ENCODE measurements at regions not wholly inside any gene's neighbourhood (a gene's known extent, or its start where the extent isn't known, plus 50 kb on each side); places are given as distances from the start of the nearest gene placed in this dataset.
"Not testable (repeated sequence)": the region's sequence is repeated elsewhere in the genome, so short reads cannot be mapped to it uniquely, and the experiment has no call there.

DNA sequence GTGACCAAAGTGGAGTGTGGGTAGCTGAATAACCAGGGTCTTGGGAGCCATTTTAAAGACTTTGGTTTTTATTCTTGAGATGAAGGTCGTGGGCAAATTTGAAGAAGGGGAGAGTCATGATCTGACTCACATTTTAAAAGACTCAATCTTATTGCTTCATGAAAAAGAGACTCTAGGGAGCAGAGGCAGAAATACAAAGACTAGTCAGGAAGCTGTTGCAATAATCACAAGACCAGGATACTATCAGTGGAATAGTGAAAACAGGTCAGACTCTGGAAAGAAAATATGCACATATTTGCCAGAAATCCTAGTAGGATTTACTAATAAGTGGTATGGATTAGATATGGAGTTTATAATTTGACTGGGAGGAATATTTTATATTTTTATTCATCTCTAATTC is 448.4 kb downstream of the RAPGEF2 start:
- no peak for DNase-seq

DNA sequence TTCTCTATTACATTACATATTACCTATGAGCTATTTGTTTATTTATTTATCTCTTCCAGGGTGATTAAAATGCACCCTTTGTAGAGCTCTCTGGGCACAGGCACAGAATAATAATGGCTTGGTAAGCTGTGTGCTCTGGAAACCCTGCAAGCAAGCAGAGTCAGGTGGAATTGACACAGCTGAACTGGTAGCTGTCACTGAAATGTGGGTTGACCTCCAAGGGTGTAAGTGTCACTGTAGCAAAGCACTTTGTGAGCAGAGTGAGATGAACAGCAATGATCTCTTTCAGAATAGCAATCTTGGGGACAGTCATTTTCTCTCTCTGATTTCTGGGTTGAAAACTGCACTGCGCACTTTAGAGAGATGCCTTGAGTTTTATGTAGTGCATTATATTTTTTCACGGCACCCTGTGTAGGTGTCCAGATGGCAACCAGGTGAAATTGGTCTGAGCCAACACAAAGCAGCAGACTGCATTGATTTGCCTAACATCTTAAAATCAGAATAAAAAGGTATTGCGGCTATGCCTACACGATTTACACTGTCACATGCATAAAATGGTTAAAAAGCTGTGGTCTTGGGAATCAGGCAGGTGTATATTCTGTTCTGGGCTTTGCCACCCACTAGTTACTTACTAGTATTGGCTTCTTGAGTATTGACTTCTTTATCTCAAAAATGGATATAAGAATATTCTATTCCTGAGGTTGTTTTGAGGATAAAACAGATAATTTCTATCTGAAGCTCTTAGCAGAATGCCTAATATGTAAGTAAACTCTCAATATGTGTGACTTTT is 450.3 kb downstream of the RAPGEF2 start:
- no peak for DNase-seq

DNA sequence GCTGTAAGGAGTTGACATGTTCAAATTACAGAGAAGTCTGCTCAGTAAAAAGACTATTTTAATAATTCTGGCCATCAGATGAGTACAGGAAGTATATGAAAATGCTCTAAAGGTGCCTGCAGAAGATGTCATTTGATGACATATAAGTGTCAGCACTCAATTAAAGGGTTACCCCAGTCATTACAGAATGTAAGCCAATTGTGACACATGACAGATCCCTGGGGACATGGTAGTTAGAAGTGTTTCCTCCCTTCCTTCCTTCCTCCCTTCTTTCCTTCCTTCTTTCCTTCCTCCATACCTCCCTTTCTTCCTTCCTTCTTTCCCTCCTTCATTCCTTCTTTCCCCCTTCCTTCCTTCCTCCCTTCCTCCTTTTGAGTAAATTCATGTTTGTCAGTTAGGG is 453.0 kb downstream of the RAPGEF2 start:
- DNase-seq, result no peak

DNA sequence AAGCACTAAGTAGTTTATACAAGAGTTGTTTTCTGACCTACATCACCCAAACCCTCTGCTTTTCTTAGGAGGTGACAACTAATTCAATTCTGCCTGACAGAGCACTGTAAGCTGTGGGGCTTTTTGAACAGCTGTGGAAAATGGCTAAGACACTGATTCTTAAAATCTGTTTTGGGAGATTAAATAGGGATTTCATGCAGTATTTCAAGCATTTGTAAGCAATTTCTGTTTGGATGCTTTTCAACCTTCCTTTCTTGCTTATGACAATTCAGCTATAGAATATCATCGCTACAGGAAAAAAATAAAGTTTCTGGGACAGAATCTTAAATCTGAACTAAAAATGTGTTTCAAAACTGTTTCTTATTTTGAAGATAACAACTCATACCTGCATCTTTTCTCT is 459.5 kb downstream of the RAPGEF2 start:
- no peak for DNase-seq

DNA sequence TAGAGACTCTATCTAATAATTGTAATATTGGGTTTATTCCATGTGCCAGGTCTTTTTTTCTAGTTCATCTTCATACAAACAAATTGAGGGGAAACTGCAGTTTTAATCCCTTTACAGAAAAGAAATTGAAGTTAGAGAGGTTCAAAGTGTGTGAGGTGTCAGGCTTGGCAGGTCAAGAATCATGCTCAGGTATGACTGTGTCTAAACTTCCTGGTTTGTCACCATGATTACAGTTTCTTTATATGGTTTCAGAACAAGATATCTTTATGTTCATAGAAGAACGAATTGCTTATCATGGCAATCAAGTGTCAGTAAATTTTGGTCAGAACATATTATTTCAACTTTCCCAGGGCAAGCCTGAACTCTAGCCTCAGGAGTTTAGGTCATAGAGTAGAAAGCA is 460.4 kb downstream of the RAPGEF2 start:
- DNase-seq, result no peak

DNA sequence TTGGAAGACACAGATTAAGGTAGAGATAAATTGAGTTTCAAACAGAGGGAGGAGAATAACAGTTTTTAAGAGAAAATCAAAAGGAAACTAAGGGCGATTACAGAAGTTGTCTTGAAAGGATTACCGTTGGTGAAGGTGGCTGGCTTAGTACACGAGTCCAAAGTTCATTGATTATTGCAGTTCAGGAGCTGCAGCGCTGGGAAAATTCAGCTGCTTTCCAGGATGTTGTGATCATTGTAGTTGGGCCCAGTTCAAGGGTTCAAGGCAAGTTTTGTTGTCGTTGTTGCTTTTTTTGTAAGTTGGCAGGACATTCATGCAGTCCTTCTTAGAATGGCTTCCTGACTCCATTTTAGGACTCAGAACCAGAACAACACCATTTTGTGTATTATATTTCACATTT is 461.7 kb downstream of the RAPGEF2 start:
- no peak for DNase-seq

DNA sequence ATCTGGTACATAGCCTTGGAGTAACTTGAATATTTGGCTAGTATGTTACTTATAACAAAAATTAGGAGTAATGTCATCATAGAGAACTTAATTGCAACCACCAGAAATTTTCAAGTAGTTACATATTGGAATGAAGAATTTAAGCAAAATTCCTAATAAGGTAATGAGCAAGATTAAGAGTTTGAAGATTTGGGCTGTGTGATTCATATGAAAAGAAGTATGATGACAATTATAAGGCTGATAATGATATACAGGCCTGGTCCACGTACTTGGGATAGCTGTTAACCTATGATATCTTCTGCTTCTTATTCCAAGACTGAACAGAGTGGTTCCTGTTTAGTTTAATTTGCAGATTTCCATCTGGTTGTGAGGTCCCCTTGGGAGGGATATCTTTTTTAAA is 463.9 kb downstream of the RAPGEF2 start:
- DNase-seq, result no peak

DNA sequence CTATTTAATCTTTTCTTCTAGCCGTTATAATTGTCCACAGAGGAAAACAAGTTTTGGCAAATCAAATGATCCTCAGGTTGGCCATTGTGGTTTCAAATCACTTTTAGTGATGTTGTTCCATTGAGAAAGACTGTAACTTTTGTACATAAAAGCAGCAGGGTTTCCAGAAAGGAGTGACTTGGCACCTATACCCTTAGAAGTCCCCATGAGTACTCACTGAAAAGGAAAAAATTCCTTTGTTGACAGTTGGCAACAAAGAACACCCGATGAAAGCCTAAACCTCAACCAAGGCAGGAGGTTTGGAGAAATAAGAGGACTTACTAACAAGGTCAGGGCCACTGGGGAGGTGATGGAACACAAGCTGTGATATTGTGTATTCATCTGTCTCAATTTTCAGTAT is 474.4 kb downstream of the RAPGEF2 start:
- DNase-seq, result no peak

DNA sequence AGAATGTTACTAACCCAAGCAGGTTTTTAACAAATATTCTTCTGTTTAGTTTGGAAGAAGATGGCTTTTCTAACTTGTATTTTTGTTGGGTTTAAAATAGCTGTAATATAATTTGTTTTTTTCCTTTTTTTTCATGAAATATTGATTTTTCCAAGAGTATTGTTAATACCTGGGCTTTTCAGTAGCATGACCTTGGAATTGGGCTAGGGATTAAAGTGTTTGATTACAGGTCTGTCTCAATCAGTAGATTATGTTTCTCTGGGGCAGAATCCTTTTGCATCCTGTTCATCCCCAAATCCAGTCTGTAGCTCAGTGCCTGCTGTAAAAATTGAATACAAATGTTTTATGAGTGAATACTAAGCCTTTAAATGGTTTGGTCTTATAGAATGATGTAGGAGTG is 479.8 kb downstream of the RAPGEF2 start:
- DNase-seq, result no peak

DNA sequence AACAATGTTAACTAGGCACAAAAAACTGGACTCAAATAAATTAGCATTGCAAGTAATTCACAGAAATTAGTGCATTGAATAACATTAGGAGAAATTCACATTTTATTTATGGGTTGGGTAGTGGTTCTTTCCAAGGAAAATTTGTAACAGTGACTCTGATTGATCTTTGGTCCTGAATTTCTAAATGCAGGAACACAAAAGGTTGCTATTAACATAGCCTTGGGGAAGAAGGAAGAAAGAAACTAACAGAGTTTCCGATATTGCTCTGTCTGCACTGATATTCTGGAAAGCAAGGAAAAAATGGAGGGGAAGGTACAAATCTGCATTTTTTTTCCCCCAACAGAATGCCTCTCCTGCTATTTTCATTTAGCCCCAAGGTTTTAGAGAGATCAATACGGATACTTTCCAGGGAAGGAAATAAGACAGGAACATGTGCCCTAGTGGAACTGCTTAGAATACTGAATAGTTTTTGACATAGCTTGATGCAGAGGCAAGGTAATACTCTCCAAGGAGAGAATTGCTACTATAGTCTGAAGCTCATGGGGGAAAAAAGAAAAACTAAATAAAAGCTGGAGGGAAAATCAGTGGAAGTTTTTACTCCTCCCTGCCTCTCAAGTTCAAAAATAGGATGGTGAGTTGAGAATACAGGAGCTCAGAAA is 490.1 kb downstream of the RAPGEF2 start:
- no peak for DNase-seq

DNA sequence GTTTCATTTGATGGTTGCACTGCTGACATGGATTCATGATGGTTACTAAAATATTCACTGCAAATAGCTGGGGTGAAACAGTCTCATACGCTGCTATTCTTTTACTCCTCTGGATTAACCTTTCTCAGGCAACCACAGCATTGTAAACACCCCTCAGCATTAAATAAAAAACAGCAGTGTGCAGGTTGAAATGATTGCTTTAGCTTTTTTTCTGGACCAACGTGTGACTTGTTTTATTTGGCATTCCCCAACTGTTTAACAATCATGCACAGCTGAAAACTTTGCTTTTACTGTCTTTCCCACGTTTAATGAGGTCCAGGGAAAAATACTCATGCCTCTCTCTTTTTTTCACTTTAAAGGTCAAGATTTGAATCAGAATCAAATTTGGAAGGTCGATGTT is 490.8 kb downstream of the RAPGEF2 start:
- DNase-seq, result no peak

DNA sequence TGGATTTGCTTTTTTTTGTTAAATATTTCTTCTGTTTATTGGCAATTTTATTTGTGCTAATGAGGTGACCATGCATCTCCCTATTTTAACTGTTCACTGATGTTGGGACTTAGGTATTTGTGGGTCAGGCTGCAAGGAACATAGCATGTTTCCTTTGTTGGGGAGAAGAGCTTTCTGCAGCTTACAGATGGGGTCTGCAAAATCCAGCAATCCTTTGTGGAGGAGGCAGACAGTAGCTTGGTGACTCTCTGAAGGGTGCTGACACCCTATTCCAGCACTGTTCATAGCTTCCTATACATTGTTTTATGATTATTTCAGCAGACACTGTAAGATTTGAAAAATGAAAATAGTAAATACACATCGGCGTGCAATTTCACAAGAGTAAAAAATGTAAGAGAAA is 491.7 kb downstream of the RAPGEF2 start:
- no peak for DNase-seq

DNA sequence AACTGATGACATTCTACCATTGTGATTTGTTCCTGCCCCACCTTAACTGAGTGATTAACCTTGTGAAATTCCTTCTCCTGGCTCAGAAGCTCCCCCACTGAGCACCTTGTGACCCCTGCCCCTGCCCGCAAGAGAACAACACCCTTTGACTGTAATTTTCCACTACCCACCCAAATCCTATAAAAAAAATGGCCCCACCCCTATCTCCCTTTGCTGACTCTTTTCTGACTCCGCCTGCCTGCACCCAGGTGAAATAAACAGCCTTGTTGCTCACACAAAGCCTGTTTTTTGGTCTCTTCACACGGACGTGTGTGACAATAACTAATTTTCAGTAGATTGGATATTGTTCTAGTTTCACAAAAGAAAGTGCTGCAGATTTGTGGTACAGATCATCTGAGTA is 492.2 kb downstream of the RAPGEF2 start:
- DNase-seq, result not testable (repeated sequence)

DNA sequence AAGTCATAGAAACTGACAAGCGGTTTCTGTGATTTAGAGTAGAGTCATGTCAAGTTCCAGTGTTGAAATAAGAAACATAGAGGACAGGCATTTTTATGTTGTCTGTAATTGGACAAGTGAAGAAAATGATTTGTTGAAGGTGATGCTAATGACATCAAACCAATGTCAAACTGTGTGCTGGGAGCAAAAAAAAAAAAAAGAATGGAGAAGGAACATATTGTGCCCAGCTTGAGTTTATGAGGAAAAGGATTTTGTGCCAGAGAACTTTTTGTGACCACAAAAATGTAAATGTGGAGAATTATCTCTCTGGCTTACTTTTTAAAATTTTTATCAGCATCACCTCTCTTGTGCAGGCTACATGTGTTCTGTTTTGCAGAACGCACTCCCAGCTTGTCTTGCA is 495.7 kb downstream of the RAPGEF2 start:
- DNase-seq, result no peak

DNA sequence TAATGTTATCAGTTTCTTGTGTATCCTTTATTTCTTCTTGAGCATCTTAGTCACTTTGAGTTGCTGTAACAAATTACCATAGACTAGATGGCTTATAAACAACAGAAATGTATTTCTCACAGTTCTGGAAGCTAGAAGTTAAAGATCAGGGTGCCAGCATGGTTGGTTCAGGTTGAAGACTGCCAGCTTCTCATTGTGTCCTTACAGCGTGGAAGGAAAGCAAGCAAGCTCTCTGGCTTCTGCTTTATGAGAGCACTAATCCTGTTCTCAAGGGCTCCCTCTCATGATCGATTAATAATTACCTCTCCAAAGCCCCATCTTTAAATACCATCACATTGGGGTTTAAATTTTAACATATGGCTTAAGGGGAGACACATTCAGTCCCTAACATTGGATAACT is 497.2 kb downstream of the RAPGEF2 start:
- no peak for DNase-seq

DNA sequence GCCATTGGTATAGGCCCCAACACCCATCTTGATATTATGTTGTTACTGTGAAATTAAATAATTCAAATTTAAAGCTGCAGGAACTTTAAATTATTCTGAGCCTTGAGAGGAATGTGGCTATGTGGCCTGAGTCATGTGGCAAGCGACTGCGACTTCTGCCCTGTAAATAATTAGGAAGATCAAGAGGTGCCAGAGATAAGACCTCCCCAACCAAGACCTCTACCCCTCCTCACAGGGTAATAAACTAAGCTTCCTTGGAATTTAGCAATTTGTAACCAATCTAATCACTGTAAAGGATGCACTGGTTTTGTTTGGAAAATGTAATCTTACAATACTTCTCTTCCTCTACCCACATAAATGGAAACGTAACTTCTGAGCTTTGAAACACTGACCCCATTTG is 501.9 kb downstream of the RAPGEF2 start:
- DNase-seq, result no peak

DNA sequence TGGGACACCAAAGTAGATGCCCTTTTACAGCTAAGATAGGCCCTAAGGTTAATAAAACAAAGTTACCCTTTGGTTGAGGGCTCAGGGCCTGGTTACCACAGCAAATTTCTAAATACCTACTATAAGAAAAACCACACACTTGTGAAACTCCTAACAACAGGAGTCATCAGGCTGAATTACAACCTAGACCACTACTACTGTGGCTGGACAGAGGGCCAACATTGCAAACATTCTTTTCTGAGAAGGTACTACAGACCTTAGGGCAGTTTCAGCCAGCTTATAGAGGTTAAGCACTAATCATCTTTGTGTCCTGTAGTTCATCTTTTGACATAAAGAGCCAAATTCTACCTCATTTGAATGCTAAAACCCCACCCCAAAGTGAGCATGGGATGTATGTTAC is 504.0 kb downstream of the RAPGEF2 start:
- DNase-seq, result no peak

DNA sequence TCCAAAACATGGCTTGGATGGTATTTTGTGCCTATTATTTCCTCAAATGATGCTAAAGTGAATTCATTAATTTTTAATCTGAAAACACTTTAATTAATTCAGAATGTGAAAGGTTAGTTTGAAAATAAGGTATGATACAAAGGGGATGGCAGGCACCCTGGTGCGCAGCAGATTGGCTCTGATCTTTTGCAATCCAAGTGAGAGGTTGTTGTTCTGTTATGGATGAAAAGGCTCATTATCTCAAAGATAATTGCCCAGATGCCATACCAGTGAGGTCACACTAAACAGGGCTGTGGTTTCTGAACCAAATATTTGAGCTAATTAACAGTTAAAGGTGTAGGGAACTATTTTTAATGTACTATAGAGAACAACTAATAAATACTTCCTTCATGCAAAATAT is 504.9 kb downstream of the RAPGEF2 start:
- peak; percentile 5 for DNase-seq

DNA sequence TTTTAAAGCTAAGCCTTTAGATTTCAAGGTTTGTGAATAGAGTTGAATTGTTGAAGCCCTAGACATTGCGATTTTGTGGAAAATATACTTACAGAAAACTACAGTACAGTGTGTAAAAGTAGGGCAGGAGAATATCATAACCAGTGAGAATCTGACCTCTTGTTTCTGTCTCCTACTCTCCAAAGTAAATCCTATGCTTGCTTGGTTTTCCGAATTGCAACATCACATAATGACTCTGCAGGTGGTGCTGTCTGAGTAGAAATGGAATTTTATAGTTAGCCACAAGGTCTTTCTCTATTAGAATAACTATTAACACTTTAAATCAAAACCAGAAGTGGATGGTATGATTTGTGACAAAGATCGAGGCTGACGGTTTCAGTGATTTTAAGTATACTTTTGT is 505.6 kb downstream of the RAPGEF2 start:
- no peak for DNase-seq

DNA sequence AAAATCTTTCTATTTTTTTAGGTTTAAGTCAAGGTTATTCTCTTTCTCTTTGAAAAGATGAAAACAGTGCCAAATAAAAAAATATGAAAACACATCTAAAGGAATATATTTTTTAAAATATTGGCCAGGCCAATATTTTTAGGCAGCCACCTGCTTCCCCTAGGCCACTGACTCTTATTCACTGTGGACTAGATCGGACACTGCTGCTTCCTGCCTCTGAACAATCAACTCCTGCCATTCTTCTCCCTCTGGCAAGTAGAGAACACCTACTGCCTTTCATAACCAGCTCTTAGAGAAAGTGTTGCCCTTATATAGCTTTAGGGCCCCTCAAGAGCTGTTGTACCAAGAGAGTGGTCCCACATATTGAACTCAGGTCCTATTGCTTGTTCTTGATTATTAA is 529.2 kb downstream of the RAPGEF2 start:
- no peak for DNase-seq

DNA sequence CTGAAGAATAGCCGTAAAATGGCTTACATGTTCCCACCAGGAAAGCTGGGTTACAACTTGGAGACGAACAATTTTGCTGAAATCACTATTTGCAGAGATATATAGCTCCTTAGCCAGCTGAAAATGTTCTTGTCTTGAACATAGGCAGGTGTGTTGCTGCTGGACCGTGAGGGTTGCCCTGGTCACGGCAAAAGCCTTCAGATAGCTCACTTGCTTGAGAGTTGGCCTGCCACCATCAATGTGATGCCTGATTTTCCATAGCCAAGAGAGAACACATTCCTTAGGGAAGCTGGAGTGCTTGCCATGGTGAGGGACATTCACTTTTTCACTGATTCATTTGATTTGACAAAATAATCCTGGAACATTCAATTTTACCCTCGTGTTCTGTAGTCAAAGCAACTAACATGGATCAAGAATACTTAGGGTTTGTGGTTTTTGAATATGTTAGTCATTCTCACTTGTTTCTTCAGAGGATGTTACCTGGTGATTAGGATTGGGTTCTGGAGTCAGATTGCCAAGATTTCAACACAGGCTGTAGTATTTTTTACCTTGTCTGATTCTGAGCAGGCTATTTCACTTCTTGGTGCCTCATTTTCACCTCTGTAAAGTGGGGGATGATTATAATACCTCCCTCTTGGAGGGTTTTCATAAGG is 536.9 kb downstream of the RAPGEF2 start:
- no peak for DNase-seq

DNA sequence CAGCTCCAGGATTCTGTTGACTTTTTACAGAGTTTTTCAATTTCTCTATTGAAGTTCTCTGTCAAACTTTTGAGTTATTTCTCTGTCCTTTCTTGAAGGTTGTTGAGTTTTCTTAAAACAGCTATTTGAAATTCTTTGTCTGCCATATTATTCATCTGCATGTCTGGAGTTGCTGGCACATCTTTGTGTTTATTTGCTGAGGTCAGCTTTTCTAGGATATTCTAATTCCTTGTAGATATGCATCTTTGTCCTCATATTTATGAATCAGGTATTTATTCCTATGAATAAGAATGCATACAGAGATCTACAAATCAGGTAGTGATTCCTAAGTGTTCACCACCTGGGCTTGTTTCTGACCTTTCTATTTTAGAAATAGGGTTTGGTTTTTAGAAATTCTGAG is 546.4 kb downstream of the RAPGEF2 start:
- DNase-seq, result no peak

DNA sequence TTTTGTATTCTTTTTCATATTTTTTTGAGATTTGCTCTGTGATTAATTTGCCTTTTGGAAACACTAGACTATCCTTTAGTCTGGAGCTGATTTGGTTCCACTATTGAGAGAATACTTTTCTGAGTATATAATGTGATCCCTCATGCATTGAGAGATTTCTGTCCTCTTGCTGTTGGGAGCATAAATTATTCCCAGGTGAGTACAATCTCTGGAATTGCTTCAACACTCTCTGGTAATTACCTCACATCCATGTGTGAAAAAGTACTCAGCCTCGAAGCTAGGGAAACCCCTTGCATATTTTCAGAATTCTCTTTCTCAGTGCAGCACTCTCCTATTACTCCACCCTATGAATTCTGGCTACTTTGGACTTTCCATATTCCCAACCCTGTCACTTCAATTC is 550.0 kb downstream of the RAPGEF2 start:
- no peak for DNase-seq

DNA sequence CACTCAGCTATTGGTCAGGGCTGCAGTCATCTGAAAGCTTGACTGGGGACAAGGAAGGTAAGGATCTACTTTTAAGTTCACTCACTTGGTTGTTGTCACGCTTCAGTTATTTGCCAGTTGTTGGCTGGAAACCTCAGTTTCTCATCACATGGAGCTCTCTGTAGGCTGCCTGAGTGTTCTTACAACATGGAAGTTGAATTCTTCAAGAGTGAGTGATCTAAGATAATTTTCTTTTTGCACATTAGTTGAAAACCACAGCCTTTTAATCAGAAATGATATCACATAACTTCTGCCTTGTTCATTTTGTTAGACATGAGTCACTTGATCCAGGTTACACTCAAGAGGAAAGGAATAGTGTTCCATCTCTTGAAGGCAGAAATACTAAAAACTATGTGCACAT is 552.7 kb downstream of the RAPGEF2 start:
- no peak for DNase-seq

All from left kidney (tissue), 1 donor.